WI38 (cell line): ENCODE measurements at regions not wholly inside any gene's neighbourhood (a gene's known extent, or its start where the extent isn't known, plus 50 kb on each side); places are given as distances from the start of the nearest gene placed in this dataset.

ENCODE experiments used
- H3K4me3 ChIP-seq: 2 replicates; pipeline ENCODE4 v1.5.1; 2011; ENCODE audit warnings: low read depth, mild to moderate bottlenecking, control low read depth, low read length
- TF ChIP-seq, protein P1 (sequence below): IDR thresholded peaks from 2 replicates; pipeline ENCODE4 v1.5.1; 2012; ENCODE audit warnings: low read depth, mild to moderate bottlenecking, control low read depth, low read length

DNA sequence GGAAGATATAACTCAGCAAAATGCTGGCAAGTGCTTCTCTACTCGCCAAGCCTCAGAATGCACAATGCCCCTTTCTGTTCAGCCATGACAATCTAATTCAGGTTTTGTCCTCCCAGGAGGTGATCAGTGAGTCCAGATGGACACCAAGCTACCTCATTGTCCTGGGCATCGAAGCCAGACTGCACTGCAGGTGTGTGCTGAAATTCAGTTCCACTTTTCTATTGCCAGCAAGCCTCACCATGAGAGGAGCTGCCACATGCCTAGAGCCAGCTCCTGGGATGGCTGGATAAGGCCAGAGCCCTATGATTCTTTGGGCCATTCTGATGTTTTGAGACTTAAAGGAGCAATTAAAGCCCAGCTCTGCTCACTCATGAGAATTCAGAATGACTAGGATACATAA lies 186.7 kb downstream of the GRIN2B start:
- TF ChIP-seq, protein P1, sequence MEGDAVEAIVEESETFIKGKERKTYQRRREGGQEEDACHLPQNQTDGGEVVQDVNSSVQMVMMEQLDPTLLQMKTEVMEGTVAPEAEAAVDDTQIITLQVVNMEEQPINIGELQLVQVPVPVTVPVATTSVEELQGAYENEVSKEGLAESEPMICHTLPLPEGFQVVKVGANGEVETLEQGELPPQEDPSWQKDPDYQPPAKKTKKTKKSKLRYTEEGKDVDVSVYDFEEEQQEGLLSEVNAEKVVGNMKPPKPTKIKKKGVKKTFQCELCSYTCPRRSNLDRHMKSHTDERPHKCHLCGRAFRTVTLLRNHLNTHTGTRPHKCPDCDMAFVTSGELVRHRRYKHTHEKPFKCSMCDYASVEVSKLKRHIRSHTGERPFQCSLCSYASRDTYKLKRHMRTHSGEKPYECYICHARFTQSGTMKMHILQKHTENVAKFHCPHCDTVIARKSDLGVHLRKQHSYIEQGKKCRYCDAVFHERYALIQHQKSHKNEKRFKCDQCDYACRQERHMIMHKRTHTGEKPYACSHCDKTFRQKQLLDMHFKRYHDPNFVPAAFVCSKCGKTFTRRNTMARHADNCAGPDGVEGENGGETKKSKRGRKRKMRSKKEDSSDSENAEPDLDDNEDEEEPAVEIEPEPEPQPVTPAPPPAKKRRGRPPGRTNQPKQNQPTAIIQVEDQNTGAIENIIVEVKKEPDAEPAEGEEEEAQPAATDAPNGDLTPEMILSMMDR, result no peak
- H3K4me3 ChIP-seq, result no peak overlapping the region

DNA sequence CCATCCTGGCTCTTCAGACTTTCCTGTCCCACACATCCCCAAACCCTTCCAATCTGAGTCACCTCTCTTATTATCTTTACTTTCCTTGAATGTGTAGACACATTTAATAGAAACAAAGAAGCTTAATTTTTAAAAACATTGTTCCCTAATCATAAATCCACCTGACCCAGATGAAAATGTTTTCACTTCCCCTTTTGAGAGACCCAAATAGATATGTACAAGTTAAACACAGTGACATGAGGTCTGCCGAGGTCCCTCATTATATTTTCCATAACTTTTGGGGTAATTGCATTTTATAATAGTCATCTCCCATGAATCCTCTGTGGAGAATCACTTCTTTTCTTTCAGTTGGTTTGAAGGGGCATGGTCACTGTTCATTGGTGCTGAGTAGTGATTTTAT lies 191.1 kb downstream of the GRIN2B start:
- no peak overlapping the region for H3K4me3 ChIP-seq
- TF ChIP-seq, protein P1, result no peak

DNA sequence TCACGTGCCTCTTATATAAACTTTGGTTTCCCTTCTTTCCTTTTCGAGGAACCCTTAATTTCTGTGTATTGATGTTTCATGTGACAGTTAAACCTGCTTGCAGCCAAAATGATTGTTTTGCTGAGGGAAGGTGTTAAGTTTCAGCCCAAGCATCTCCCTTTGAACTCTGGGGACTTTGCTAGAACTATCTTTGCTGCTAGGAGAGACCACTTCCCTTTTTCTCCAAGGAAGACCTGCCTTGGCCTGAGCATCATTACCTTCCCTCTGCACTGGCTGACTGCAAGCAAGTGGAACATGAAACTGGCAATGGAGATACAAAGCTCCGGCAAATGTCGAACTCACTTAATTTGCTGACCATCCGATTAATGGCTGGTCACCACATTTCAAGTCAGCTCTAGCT lies 192.8 kb downstream of the GRIN2B start:
- TF ChIP-seq, protein P1, result no peak
- H3K4me3 ChIP-seq, result no peak overlapping the region

DNA sequence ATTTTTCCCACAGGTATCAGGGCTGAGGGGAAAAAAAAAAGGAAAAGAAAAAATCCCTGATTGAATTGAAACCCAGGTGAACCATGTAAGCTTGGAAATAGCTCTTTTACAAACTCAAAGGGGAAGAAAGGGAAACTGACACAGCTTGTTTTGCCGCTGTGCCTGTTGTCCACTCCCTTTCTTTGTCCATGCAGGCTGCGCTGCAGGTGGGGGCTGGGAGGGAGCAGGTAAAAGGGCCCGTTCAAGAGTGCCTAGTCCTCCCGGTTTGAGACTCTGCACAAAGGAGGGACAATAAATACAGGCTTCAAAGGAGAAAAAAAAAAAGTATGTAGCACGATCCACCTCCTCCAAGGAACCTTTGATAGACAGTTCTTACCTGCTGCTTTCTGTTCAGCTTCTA lies 194.8 kb downstream of the GRIN2B start:
- TF ChIP-seq, protein P1, result no peak
- H3K4me3 ChIP-seq, result no peak overlapping the region

DNA sequence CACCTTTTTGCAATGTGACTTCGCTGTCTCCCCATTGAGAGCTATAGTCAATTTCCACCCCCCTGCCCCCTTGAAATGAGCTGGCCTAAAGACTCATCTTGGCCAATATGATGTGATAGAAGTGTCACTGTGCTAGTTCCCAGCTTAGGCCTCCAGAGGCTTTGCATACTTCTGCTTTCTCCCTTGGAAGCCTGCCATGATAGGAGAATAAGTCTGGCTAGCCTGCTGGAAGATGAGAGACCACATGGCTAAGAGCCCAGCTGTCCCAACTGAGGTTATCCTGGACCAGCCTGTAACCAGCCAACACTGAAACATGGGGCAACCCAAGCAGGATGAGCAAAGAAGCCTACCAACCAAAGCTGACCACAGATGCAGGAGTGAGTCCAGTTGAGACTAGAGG lies 196.9 kb downstream of the GRIN2B start:
- H3K4me3 ChIP-seq, result no peak overlapping the region
- TF ChIP-seq, protein P1, result no peak

DNA sequence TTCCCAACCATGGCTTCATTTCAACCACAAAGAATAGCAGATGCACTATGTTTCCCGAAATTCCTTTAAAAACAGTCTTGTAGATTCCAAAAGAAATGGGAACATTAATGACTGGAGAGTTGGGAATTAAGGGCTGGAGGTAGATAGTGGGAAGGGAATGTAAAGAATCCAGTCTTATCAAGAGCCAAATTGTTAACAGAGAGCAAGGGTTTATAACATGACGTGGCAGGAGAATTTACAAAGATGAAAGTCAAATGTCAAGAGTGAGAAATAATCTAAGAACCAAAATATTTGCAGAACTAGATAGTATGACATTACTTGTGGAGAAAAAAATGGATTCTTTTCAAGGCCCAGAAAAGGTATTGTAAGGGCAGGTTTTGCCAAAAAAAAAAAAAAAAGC lies 200.9 kb downstream of the GRIN2B start:
- TF ChIP-seq, protein P1, result no peak
- no peak overlapping the region for H3K4me3 ChIP-seq

DNA sequence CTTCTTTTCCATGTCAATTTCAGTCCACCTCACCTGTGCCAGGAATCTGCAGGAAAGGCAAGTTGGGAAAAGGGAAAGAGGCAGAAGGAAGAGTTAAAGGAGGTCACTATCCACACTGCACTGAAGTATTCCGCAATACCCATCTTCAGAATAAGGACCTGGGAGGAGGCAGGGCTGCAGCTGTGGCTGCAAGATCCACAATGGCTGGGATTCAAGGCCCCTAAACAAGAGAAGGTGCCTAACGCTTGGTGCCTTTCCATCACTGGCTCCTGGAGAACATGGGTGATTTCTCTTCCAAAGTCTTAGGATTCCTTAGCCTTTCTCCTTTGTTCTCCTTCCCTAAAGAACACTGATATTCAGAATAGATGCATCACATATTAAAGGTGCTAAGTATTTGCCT lies 204.0 kb downstream of the GRIN2B start:
- TF ChIP-seq, protein P1, result no peak
- H3K4me3 ChIP-seq, result no peak overlapping the region
